K562 (cell line): ENCODE measurements at regions not wholly inside any gene's neighbourhood (a gene's known extent, or its start where the extent isn't known, plus 50 kb on each side); places are given as distances from the start of the nearest gene placed in this dataset.

Experiments
- HCFC1 ChIP-seq: IDR thresholded peaks from 2 replicates; pipeline ENCODE4 v1.6.1; 2012; ENCODE audit warnings: low read depth, low read length, improper control_type of control experiment
- KLF10 ChIP-seq: fragments of 250-450 bp; sonication (Bioruptor Pico); IDR thresholded peaks from 2 replicates; pipeline ENCODE4 v1.6.1; 2021; ENCODE audit warnings: matching md5 sums
- REST ChIP-seq, 2 experiments: fragments of 450-650 bp; formaldehyde crosslinking in 1 of 2; IDR thresholded peaks; 2 replicates each; pipeline versions ENCODE4 v1.4.0 to v1.6.1; 2014 to 2020; ENCODE audit warnings: mild to moderate bottlenecking in 2 of 2, borderline replicate concordance in 1 of 2, low read depth in 1 of 2
- WHSC1 ChIP-seq: IDR thresholded peaks from one replicate; pipeline ENCODE4 v1.6.1; 2012; ENCODE audit warnings: low read length, control low read depth, inconsistent platforms
- ZNF121 ChIP-seq: sonication (generic); formaldehyde crosslinking; conservative IDR thresholded peaks from 2 replicates; pipeline ENCODE4 v1.8.0; 2022; ENCODE audit warnings: missing genetic modification reagents

GRCh38 chr4:32423267-32423666 lies 1703.1 kb downstream of the PCDH7 start (continued):
- TF ChIP-seq ZNF121 (CRISPR knock-in tag): no peak
- TF ChIP-seq REST (IDR thresholded peaks at IDR 0.05; ENCODE audit: borderline replicate concordance): no peak
- no peak for TF ChIP-seq REST (CRISPR knock-in tag; IDR thresholded peaks at IDR 0.05; ENCODE audit: low read depth)
- no peak for TF ChIP-seq HCFC1
- TF ChIP-seq KLF10 (CRISPR knock-in tag): no peak
- TF ChIP-seq WHSC1: no peak
